Right lobe of liver (tissue), 6 donors: ENCODE measurements at regions not wholly inside any gene's neighbourhood (a gene's known extent, or its start where the extent isn't known, plus 50 kb on each side); places are given as distances from the start of the nearest gene placed in this dataset.

Experiments used
- ATAC-seq, 4 donors: fragments of 200-7000 bp; cut with Tn5 transposase; one replicate each; pipeline ENCODE4 v1.9.1; 2020; ENCODE audit warnings: mild to moderate bottlenecking in 4 of 4, moderate library complexity in 4 of 4
- DNase-seq, 3 donors: peaks; one replicate each; pipeline ENCODE4 v3.0.0-alpha.2; 2020
- H3K27ac ChIP-seq, 3 donors: fragments of 200-600 bp; one replicate each; pipeline ENCODE4 v1.8.0; 2022
- H3K27me3 ChIP-seq, 2 donors: fragments of 200-600 bp; one replicate each; pipeline ENCODE4 v1.8.0; 2022
- H3K36me3 ChIP-seq, 4 donors: fragments of 200-600 bp; sonication (generic) in 1 of 4; one replicate each; pipeline versions ENCODE4 v1.5.1 to v1.8.0; 2017 to 2022; ENCODE audit warnings: control low read depth in 1 of 4
- H3K4me1 ChIP-seq, 4 donors: fragments of 200-600 bp; sonication (generic) in 1 of 4; one replicate each; pipeline versions ENCODE4 v1.5.1 to v1.8.0; 2017 to 2022; ENCODE audit warnings: control low read depth in 1 of 4
- H3K4me3 ChIP-seq, 3 donors: fragments of 200-600 bp; one replicate each; pipeline ENCODE4 v1.8.0; 2022
- H3K9me3 ChIP-seq, 4 donors: fragments of 200-600 bp; sonication (generic) in 1 of 4; one replicate each; pipeline versions ENCODE4 v1.5.1 to v1.8.0; 2017 to 2022; ENCODE audit warnings: control low read depth in 1 of 4
- CTCF ChIP-seq, 4 donors: fragments of 200-600 bp in 3 of 4; fragments of 450-650 bp in 1 of 4; IDR thresholded peaks; one replicate each; pipeline versions ENCODE4 v1.5.1 to v1.8.0; 2016 to 2022; ENCODE audit warnings: antibody characterized with exemption in 4 of 4, mild to moderate bottlenecking in 2 of 4
- POLR2A ChIP-seq: fragments of 450-650 bp; IDR thresholded peaks from one replicate; pipeline ENCODE4 v1.6.1; 2017; ENCODE audit warnings: antibody characterized with exemption, mild to moderate bottlenecking
- WGBS: methylation state at CpG from one replicate; pipeline ENCODE4 v1.1.6; 2018; ENCODE audit warnings: low coverage, low lambda C conversion rate; ENCODE audit not compliant: insufficient coverage; ENCODE audit errors: missing lambda C conversion rate; 5-methylcytosine and 5-hydroxymethylcytosine counted together
- intact Hi-C, 2 donors: fragments of 100-400 bp; cut with DNase I; formaldehyde crosslinking; loops; one replicate each; pipeline versions ENCODE4 v1.11.2 to v1.14.1; 2022
- donor health status: DM: no; HTN: yes; CAD: no.
- donor health status: DM: no; HTN: no; CAD: no.
- donor health status: DM: no; HTN: no; CAD: no.
- donor health status: DM: no; HTN: yes; CAD: no.
- donor health status: DM: no; HTN: yes; CAD: no.

DNA sequence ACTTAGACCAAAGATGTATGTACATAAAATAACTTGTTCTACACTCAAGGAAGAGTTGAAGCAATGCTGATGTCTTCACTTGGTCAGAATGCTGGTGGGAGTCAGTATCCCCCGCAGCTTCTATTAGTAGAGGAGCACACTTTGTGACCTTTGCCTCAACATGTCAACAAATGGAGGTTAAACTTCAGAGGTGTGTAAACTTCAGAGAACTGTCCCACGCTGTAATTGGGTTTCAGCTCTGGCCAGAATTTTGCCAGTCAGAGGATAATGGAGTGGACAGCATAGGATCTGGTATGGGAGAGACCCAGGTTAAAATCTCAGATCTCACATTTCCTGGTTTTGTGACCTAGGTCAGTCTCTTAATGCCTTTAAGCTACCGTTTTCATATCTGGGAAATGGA lies 107.6 kb upstream of the ZNF644 start:
- peak in 1 of 3 donors; percentile 52 for DNase-seq
- H3K4me1 ChIP-seq = peaks cover 0 to 16% (median 0%) of the 10 kb centered on the region in 4 donors
- H3K27me3 ChIP-seq = no peaks in the 10 kb centered on the region
- no peaks in the 10 kb centered on the region for H3K9me3 ChIP-seq
- no peak for TF ChIP-seq POLR2A
- TF ChIP-seq CTCF (IDR thresholded peaks at IDR 0.05) = no peak
- 28% methylated on average over 3 of the region's 3 CpGs for WGBS
- H3K4me3 ChIP-seq = peak overlapping the region in 2 of 3 donors; percentile 8 to 20
- H3K27ac ChIP-seq = peak overlapping the region; percentile 6 to 71 (median 48)
- peak; percentile 94 to 97 (median 96) for ATAC-seq
- intact Hi-C loops = no loop called here
- H3K36me3 ChIP-seq = no peaks in the 10 kb centered on the region

DNA sequence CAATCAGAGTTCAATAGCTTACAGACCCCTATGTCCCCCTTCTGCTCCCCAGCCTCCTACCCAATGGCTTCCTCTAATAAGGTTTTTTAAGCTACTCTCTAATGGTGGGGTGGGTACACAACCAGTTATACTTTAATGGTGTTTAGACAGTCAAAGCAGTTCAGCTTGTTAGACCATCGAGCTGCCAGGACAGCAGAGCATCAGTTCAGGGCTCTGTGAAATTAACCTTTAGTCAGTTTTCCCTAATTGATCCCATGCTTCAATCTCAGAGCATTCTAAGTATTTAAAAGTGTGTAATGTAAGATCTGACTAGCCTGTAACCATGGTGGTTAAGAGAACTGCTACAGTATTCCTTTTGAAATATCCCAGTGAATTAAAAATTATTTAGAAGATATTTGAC lies 107.2 kb upstream of the ZNF644 start:
- H3K9me3 ChIP-seq = no peaks in the 10 kb centered on the region
- TF ChIP-seq CTCF (IDR thresholded peaks at IDR 0.05) = no peak
- TF ChIP-seq POLR2A = no peak
- H3K27me3 ChIP-seq = no peaks in the 10 kb centered on the region
- intact Hi-C loops = no loop called here
- peaks cover 0 to 21% (median 0%) of the 10 kb centered on the region in 4 donors for H3K4me1 ChIP-seq
- H3K27ac ChIP-seq = peak overlapping the region in 1 of 3 donors; percentile 71
- DNase-seq (no peak), ATAC-seq (peak; percentile 31 to 81 (median 42))
- H3K36me3 ChIP-seq = no peaks in the 10 kb centered on the region
- 9% methylated on average over 1 of the region's 1 CpG for WGBS
- H3K4me3 ChIP-seq = no peak overlapping the region

DNA sequence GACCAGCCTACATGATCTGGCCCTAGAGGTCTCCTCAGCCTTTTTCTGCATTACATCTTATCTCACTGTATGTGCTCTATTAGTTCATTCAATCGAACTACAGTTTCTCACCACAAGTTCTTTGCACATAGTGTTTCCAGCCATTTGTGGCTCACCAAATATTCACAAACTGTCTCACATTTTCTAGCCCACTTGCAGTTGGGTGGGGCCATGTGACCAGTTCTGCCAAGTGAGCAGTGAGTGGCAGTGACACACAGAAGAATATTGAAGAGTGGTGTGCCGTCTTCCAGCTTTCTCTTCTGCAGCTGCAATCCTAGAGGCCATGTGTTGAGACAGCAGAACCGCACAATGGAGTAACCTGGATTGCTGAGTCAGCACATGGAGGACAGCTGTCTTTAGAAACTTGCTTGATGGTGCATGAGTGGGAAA lies 103.2 kb upstream of the ZNF644 start:
- Histone ChIP-seq H3K4me1 (peaks cover 0 to 53% (median 9%) of the 10 kb centered on the region in 4 donors), H3K27ac (no peak overlapping the region), H3K4me3 (no peak overlapping the region), H3K36me3 (no peaks in the 10 kb centered on the region), H3K9me3 (no peaks in the 10 kb centered on the region), H3K27me3 (no peaks in the 10 kb centered on the region)
- intact Hi-C loops = no loop called here
- DNase-seq = no peak
- no peak for ATAC-seq
- 80% methylated on average over 3 of the region's 3 CpGs for WGBS
- TF ChIP-seq POLR2A (no peak), CTCF (IDR thresholded peaks at IDR 0.05) (no peak)

GRCh38 chr1:91124290-91124985 lies 102.6 kb upstream of the ZNF644 start:
- TF ChIP-seq CTCF (IDR thresholded peaks at IDR 0.05) = no peak
- no peak for TF ChIP-seq POLR2A
- Histone ChIP-seq H3K27me3 (no peaks in the 10 kb centered on the region), H3K27ac (peak overlapping the region in 1 of 3 donors; percentile 75), H3K9me3 (no peaks in the 10 kb centered on the region), H3K4me1 (peaks cover 0 to 50% (median 9%) of the 10 kb centered on the region in 4 donors), H3K4me3 (no peak overlapping the region), H3K36me3 (no peaks in the 10 kb centered on the region)
- no peak for ATAC-seq
- intact Hi-C loops = no loop called here
- DNase-seq = no peak
- 81% methylated on average over 6 of the region's 6 CpGs for WGBS
